Retina (tissue), 1 donor: ENCODE measurements at regions not wholly inside any gene's neighbourhood (a gene's known extent, or its start where the extent isn't known, plus 50 kb on each side); places are given as distances from the start of the nearest gene placed in this dataset.
"Not testable (repeated sequence)": the region's sequence is repeated elsewhere in the genome, so short reads cannot be mapped to it uniquely, and the experiment has no call there.

Experiments used
- DNase-seq: peaks from one replicate; pipeline ENCODE4 v3.0.0-alpha.2; 2016

DNA sequence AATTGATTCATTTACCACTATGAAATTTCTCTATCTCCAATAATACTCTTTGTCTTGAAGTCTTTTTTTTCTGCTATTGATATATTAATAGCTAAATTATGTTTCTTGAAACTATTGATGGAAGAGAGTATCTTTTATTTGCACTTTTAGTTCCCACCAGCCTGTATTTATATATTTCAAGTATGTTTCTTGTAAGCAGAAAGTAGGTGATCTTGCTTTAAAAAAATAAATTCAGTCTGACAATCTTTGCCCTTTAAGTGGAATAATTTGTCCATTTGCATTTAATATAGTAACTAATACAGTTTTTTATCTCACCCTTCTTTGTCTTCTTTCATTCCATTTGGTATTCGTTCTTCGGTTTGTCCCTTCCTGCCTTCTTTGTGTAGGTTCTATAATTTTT lies 790.5 kb downstream of the MCTP2 start:
- DNase-seq: no peak

DNA sequence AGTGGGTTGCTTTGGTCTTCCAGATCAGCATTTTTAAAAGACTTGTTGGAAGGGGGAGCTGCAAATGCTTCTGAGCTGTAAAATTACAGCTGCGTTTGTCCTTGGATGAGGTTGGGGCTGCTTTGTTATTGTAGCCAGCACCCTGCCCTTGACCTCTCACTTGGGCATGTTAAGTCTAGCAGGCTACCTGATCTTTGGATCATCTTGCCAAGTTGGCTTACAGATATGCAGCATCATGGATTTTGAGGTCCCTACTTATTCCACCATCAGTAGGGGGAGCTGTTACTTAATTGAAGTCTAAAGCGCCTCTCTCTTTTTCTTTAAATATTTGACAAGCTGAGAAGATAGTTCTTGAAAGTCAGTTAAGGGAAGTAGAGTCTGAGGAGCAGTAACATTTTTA lies 793.0 kb downstream of the MCTP2 start:
- DNase-seq: no peak

GRCh38 chr15:95025924-95026728 lies 794.8 kb downstream of the MCTP2 start:
- DNase-seq: peak; percentile 40

GRCh38 chr15:95027981-95028380 lies 796.6 kb downstream of the MCTP2 start:
- DNase-seq: no peak

DNA sequence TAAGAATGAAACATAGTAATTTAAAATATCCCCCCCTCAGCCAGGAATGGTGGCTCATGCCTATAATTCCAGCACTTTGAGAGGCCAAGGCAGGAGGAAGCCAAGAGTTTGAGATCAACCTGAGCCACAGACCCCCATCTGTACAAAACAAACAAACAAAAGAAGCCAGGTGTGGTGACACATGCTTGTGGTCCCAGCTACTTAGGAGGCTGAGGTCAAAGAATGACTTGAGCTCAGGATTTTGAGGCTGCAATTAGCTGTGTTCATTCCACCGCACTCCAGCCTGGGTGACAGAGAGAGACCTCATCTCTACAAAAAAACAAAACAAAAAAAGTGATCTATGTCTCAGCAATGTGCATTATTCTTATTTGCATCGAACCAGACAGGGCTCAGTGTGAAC lies 800.8 kb downstream of the MCTP2 start:
- DNase-seq: no peak

DNA sequence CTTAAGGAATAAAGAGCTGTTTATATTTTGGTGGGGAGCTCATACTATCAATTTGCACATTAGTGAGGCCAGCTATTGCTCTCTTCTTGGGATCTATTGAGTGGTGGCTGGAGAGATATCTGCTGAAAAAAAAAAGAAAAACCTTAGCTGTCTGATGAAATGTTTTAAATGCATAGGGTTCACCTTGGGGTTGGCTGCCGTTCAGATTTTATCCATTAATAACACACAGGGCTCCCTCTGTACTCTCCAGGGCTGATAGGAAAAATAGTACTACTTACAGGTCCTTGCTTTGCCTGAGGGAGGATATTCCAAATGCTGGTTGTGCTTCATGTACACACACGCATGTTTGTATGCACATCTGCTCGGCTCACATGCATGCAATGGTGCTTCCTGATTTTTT lies 803.7 kb downstream of the MCTP2 start:
- DNase-seq: peak; percentile 3

GRCh38 chr15:95041297-95041696 lies 809.9 kb downstream of the MCTP2 start:
- DNase-seq: no peak

GRCh38 chr15:95043236-95043932 lies 812.0 kb downstream of the MCTP2 start:
- DNase-seq: not testable (repeated sequence)

GRCh38 chr15:95043933-95044313 lies 812.6 kb downstream of the MCTP2 start:
- no peak for DNase-seq

- no peak for DNase-seq
Measured at GRCh38 chr15:95044745-95045417, 813.5 kb downstream of the MCTP2 start.

GRCh38 chr15:95051861-95052260 lies 820.5 kb downstream of the MCTP2 start:
- DNase-seq: no peak

GRCh38 chr15:95059346-95059905 lies 828.1 kb downstream of the MCTP2 start:
- DNase-seq: no peak

GRCh38 chr15:95068701-95069521 lies 837.5 kb downstream of the MCTP2 start:
- DNase-seq: no peak

- DNase-seq: peak; percentile 22
Measured at GRCh38 chr15:95075792-95076677, 844.7 kb downstream of the MCTP2 start.

- DNase-seq: no peak
Measured at GRCh38 chr15:95076678-95076990, 845.3 kb downstream of the MCTP2 start.

GRCh38 chr15:95078003-95078402 lies 846.6 kb downstream of the MCTP2 start:
- DNase-seq: no peak

DNA sequence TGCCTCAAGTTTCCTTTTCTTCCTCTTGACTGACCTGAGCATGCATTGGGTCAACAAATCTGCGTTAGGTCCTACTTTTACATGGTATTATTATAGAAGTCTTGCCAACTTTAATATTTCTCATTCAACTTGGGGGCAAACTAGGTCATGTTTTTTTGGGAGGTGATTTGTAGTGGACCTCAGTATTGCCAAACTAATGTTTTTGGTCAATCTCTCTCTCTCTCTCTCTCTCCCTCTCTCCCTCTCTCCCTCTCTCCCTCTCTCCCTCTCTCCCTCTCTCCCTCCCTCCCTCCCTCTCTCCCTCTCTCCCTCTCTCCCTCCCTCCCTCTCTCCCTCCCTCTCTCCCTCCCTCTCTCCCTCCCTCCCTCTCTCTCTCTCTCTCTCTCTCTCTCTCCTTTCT lies 848.9 kb downstream of the MCTP2 start:
- DNase-seq: not testable (repeated sequence)

GRCh38 chr15:95085056-95085455 lies 853.7 kb downstream of the MCTP2 start:
- DNase-seq: no peak

- no peak for DNase-seq
Measured at GRCh38 chr15:95086531-95087252, 855.3 kb downstream of the MCTP2 start.

- no peak for DNase-seq
Measured at GRCh38 chr15:95087253-95087609, 855.9 kb downstream of the MCTP2 start.

DNA sequence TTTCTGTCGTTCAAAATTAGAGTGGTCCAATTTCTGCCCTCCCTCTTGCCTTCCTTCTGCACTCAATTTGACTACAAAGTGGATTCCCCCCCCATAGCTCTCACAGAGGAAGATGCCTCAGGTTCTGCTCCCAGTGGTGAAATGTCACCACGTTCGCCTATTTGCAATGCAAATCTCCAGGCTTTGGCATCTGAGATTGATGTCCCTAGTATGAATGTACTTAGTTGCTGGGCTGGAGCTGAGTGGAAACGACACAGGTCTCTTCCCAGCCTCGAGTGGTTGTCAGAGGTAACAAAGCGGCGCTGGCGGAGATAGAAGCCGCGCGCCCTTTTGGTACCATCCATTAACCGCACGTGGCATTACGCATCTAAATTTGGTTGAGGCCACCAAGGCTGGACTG lies 860.1 kb downstream of the MCTP2 start:
- no peak for DNase-seq
